ENCODE measurements at regions not wholly inside any gene's neighbourhood (a gene's known extent, or its start where the extent isn't known, plus 50 kb on each side); places are given as distances from the start of the nearest gene placed in this dataset.
A peak's percentile ranks its signal among the peaks of the same experiment; 100 is the strongest.

DNA sequence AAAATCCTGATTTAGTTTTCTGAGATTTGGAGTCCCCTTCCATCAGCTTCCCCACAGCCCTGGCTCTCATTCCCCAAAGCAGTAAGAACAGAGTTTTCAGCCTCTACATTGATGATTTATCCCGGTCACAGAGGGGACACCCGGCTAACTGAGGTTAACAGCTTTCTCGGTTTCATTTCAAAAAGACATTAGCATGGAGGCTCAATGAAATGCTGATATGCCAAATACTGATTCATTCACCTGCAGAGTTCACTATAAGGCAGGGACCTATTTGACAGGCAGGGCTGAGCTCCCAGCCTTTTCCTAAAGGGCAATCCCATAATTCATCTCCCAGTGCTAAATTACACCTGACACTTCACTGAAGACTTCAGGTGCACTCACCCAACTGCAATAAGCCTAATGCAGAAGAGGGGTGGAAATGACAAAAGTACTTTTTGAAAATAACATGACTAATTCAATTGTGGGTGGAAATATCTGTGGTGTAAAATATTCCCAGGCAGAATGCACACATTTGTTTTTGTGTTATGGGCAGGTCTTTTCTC is 99.8 kb upstream of the PMFBP1 start:
- DNase-seq (ENCODE audit: low read depth), result no peak

DNA sequence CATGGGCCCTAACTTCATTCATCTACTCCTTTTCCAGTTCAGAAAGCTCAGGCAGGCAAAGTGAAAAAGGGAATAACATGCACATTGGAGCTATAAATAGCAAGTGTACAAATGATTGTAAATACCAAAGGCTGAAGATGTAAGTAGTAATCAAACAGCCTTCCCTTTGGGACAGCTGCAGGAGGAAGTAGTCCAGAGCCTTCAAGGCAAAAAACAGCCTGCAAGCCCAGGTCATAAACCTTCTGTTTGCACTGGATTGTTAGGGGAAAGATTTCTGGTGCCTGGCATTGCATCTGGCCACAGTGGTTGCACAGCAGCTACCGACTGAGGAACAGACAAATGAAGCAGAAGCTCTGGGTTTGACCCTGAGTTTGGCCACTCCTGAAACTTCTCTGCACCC is 98.6 kb upstream of the PMFBP1 start:
- peak; percentile 37 for DNase-seq (ENCODE audit: low read depth)

DNA sequence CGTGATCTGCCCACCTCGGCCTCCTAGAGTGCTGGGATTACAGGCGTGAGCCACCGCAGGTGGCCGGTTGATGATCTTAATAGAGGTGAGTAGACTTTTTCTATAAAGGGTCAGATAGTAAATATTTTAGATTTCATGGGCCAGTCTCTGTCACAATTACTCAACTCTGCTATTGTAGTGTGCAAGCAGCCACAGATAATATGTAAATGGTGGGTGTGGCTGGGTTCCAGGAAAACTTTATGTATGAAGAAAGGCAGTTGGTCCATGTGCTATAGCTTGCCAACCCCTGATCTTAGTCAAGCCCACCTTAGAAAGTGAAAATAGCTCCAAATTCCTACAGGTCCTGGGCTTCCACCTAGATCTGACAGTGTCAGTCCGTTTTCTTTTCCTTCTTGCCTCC is 94.9 kb upstream of the PMFBP1 start:
- no peak for DNase-seq (ENCODE audit: low read depth)

DNA sequence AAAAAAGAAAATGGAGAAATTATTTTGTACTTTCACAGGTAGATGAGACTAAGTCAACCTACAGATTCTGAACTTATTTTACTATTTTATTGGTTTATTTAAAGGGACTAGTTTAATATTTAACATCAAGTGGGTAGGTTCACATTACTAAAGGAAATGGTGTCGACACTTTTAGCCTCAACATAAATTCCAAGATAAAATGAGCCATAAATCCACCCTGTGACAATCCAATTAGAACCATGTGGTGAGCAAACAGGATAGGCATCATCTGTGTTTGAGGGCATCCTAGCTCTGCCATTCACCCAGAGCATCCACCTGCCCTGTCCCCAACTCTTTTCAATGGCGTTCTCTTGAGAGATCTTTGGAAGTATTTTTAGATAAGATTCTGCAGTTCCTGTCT is 92.8 kb upstream of the PMFBP1 start:
- peak; percentile 59 for DNase-seq (ENCODE audit: low read depth)

DNA sequence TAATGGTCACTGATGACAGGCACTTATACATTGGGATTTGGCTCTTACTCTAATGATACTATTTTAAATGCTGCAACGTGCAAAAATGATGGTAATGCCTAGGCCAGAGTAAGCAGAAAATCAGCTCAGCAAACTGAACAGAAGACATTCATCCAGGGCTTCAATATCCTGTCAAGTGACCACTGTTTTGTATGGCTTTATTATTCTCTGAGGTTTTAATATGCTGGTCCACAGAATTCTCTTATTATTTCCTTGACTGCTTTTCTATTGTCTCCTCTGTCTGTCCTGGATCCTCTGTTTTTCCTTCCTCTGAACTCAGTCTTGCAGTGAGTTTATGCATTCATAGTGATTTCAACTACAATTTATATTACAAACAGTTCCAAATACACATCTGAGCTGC is 90.8 kb upstream of the PMFBP1 start:
- no peak for DNase-seq (ENCODE audit: low read depth)

DNA sequence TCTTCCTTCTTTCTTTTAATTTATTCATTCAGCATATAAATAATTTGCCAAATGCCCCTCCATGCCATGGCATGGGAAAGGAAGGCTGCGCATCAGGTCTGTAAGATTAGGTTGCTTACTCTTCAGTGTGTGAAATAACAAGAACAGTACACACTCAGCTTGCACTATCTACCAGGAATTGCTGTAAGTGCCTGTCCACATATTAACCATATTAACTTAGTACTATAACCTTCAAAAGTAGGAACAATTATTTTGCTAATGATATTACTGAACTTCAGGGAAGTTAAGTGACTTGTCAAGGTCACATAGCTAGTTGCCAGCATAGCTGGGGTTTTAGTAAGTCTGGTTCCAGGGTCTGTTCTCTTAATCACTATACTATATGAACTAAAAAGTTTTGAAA is 89.2 kb upstream of the PMFBP1 start:
- peak; percentile 73 for DNase-seq (ENCODE audit: low read depth)

DNA sequence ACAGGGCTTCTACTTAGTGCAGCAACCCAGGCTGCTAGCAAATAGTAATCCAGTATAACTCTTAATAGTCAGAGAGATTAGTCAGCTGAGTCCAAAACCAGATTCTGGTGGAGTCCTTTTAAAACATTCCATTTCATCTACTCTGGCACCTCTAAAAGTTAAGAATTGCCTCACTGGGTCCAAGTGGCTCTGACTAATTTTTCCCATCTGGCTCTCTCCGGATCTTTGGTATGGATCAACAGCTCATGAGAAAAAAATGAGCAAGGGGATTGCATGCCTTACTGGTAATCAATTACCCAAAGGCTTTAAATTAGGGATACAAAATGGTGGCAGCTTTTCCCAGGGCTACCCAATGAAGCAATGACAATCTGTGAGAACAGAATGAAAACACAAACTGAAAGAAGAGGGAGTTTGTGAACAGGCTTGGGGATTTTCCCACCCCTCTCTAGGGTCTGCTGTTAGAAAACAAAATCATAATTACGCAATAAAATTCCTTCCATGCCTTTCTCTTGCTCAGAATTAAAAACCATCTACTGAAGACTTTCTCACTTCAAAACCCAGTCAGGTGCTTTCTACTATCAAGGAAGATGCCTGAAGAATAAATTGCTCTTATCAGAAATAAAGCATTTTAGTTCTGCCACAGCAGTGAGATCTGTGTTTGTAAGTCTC is 84.6 kb upstream of the PMFBP1 start:
- DNase-seq (ENCODE audit: low read depth), result peak; percentile 95

DNA sequence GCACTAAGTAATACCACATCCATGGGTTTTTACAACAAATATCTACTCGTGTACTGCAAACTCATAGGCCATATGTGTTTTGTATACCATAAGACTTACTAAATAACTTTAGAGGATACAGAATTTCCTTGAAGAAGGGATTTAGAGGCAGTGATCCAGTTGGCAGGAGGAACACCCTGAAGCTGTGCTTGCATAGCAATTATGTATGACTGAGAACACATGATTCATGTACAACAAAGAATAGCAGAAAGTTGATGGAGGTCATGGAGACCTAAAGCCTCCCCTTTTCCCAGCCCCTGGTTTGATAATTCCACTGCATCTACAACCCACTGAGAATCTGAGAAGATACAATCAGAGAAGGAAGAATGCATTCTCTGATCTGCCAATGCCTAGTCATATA is 83.8 kb upstream of the PMFBP1 start:
- peak; percentile 39 for DNase-seq (ENCODE audit: low read depth)

DNA sequence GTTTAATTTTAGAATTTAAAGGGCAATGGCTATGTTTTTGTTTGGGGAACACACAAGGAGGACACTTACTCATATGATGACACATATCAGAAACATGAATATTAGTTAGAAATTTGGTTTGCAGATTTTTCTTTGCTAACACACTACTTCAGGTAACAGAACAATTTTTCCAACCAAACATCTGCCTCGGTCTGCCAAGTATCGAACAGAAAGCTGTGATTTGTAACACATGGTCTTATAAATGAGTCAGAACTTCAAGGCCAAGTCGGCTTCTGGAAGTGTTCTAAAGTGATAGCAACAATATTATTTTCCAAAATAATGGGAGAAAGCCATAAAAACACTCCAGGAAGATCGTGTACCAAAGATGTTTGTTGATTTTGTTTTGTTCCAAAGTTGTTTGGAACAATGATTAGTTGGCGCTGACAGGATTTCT is 75.9 kb upstream of the PMFBP1 start:
- peak; percentile 17 for DNase-seq (ENCODE audit: low read depth)

DNA sequence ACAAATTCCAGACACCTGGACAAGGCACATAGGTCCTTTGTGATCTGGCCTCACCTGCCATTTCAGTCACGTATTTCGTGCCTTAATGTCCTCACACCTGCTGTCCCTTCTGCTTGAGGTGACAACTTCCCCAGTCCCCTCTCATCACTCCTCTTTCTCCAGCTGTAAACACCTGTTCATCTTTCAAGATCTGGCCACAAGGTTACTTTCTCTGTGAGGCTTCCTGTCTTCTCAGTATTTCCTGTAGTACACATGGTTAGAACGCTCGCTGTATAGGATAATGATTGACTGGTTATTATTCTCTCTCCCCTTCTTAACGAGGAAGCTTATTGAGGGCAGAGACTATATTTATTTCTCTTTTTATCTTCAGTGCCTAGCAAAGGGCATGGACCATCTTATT is 74.5 kb upstream of the PMFBP1 start:
- DNase-seq (ENCODE audit: low read depth), result no peak

DNA sequence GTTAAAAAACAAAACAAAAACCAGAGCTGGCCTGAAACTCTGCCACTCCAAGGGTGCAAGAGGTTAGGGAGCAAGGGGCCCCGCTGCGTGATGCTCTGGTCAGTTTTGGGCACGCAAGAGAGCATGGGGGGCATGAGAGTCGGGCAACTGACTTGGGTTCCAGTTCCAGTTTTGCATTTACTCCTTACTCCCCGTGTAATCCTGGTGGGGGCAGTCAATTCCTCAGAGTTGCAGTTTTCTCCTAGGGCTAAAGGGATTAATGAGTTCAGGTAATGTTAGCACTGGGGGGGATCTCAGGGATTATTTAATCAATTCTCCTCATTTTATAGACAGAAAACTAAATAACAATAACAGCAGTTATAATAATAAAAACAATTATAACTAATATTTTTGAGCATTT is 72.9 kb upstream of the PMFBP1 start:
- DNase-seq (ENCODE audit: low read depth), result no peak

DNA sequence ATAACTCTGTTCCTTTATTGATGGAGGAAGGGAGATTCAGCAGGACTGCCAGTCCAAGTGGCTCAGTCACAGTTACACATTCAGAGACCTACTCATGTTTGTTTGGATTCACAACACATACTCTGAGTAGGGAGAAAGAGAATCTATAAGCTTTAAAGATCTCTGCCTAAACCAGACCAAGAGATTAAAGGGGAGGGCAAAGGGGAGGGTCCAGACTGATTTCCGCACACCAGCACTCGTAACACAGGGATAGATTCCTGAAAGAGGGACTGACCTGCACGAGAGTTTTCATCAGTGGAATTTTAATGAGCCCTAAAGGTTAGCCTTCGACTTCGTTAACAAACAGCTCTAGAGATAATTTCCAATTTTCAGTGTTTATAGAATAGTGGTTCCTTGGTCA is 71.7 kb upstream of the PMFBP1 start:
- DNase-seq (ENCODE audit: low read depth), result no peak

DNA sequence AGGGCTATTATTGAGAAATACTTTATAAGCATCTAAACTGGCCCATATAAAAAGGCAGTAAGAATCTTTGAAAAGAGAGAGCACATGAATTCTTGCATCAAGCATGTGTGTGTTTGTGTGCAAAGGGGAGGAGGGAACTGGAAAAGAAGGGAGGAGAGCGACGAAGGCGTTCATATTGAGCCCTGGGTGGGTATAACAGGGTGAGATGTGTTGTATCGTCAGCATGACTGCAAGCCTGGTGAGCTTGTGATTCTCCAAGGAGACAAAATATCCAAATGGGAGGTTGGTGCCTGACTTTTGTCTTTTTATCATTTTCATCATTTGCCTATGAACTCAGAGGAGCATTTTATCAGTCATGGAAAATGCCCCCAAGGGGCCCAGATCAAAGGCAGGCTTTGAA is 70.8 kb upstream of the PMFBP1 start:
- no peak for DNase-seq (ENCODE audit: low read depth)

DNA sequence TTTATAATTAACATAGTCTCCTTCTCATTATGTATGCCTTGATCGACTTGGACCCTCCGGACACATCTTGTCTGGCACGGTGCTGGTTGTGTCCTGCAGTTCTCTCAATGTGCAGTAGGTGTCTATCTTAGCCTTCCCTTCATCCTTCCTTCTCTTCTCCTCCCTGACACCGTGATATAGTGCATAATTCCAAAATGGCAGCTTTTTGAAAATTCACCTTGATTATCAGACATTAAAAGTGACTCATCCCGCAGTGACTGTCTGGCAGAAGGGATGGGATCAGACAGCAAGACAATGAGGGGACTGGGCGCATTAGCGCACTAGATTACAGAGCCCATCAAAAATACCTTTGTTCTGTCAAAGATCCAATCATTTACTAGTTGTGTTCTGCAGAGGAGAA is 70.0 kb upstream of the PMFBP1 start:
- peak; percentile 44 for DNase-seq (ENCODE audit: low read depth)

DNA sequence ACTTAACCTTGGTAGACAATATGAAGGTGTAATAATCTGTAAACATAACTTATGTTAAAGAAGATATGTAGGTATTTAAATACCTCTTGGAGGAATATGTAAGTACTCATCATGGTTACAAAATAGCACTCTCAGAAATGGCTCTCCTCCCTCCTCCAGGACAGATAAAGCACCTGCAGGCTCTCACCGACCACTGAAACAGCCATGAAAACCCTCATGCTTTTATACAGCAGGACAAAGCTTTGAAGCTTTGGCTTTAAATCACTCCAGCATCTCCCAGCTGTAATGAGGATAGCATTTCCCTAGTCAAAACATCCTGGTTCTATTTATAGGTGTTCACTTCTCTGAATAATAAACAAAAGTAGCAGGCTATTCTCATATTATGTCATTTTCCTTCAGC is 69.1 kb upstream of the PMFBP1 start:
- no peak for DNase-seq (ENCODE audit: low read depth)

DNA sequence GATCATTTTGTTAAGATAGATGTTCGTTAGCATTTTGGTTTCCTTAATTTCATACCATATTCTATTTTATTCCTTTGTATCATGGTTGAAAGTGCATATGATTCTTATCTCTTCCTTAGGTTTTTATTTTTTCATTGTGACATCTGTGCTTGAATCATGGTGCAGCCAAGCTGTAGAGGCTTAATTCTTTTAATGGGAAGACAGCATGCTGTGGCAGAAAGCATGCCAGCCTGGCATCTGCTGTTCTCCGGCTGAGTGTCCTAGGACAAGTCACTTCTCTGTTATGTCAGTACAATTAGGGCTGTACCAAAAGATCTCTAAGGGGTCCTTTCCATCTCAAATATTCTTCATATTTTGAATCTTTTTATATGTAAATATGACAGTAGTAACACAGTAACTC is 68.5 kb upstream of the PMFBP1 start:
- no peak for DNase-seq (ENCODE audit: low read depth)

DNA sequence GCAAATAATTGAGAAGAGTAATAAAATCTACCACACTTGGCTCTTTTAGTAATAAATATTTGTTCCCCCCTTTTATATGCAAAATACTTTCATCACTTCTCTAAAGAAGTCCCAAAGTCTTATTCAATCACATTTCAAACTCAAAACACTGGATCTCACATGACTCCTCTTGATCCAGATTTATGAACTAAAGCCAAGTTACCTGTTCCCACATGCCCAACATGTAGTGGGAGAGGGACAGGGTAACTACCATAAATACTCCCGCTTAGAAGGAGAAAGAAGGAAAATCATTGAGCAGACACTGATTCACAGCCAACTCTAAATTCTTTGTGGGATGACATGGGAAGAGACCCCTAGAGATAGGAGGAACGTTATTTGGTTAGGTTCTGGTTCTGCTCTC is 64.9 kb upstream of the PMFBP1 start:
- no peak for DNase-seq (ENCODE audit: low read depth)

DNA sequence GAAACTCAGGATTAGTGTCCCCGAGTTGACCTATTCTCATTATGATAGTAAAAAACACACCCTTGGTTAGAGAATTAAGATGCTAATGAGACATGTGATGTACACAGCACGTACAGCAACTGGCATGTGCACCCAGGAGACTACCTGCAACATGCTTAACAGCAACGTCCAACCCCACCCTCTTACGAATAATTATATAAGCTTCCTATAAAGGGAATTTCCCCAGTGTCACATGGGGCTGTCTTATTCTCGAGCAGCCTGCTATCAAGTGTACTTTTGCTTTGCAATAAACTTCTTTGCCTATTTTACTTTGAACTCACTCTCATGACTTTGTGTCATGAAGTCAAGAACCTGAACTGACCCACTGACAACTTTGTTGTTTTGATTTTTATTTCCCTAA is 62.4 kb upstream of the PMFBP1 start:
- DNase-seq (ENCODE audit: low read depth), result no peak

DNA sequence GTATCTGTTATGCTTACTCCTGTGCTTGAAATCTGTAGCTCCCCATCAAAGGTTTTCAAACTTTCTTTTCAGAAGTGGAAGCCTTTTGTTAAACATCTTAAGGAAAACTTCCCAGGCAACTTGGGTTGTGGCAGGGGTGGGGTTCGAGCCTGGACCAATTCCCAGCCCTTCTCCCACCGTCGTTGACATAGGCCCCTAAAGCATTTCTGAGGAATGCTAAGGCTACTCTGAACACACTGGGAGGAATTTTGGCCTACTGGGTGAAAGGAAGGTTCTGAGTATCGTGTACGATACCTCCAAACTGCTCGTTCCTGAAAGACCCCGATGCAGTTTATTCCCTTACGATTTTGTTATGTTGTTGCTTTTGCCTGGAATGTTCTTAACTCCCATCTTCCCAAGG is 56.1 kb upstream of the PMFBP1 start:
- DNase-seq (ENCODE audit: low read depth), result no peak

DNA sequence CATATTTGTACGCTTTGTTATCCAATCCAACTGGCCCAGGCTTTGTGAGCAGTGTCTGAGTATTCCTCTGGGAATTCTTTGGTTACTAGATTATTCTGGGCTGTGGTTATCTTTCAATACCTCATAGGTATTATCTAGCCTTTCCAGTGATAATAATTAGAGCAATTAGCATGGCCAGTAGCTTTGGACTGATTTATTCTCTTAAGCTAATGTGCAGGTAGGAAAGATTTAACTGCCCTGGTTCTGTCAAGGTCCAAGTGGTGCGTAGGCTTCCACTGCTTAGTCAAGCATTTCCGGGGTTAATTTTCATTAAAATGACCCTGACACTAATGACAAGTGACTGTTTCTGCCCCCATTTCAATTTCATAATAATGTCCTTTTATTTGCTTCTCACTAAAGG is 54.2 kb upstream of the PMFBP1 start:
- DNase-seq (ENCODE audit: low read depth), result no peak

DNA sequence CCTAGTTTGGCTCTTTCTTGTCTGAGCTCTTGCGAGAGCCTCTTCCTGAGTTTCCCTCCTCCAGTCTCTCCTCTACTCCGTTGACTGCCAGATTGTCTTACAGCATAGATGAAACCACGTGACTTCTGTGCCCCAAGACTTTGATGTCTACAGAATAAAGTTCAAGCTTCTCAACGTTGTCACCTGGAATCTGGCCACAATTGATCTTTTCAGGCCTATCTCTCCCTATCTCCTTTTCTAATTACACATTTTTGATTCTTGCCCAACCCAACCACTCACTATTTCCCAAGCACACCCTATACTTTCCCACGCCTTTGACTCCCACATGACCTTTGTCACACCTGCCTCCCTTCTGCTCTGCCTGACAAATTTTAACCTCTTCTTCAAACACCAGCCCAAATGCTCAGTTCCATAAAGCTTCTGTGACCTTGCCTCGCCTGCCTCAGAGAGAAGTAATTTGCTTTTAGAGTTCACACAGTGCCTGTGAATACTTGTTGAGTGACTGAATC is 52.4 kb upstream of the PMFBP1 start:
- no peak for DNase-seq (ENCODE audit: low read depth)

DNA sequence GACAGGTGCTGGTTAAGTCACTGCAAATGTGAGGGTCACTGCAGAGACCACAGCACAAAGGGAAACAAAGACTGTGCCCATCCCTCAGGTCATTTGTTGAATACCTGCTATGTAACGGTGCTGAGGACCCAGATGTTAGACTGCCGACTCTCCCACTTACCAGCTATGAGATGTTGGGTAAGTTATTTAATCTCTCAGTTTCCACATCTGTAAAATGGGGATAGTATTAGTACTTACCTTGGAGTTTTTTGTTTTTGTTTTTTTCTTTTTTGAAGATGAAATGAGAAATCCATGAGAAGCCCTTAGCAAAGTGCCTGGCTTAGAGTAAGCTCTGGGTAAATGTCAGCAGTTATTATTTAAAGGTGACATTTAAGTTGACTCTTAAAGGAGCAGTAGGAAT is 50.5 kb upstream of the PMFBP1 start:
- DNase-seq (ENCODE audit: low read depth), result no peak

All from renal cortical epithelial cell (primary cell).